ENCODE measurements at regions not wholly inside any gene's neighbourhood (a gene's known extent, or its start where the extent isn't known, plus 50 kb on each side); places are given as distances from the start of the nearest gene placed in this dataset.
"Not testable (repeated sequence)": the region's sequence is repeated elsewhere in the genome, so short reads cannot be mapped to it uniquely, and the experiment has no call there.

GRCh38 chr1:172827841-172828240 lies 168.9 kb downstream of the FASLG start:
- in situ Hi-C loops (cut with MboI; ENCODE audit: low sequenced_read_pairs) = loop anchor here (10.0 kb wide), 1 partner anchor 377 kb away; the partner anchor contains the start of gene TNFSF4

GRCh38 chr1:172832006-172832725 lies 173.3 kb downstream of the FASLG start:
- in situ Hi-C loops (cut with MboI; ENCODE audit: low sequenced_read_pairs) = no loop called here

- in situ Hi-C loops (cut with MboI; ENCODE audit: low sequenced_read_pairs) = no loop called here
These were observed 175.1 kb downstream of the FASLG start for GRCh38 chr1:172833954-172834353.

GRCh38 chr1:172834609-172835008 lies 175.7 kb downstream of the FASLG start:
- in situ Hi-C loops (cut with MboI; ENCODE audit: low sequenced_read_pairs) = no loop called here

GRCh38 chr1:172835834-172836233 lies 176.9 kb downstream of the FASLG start:
- in situ Hi-C loops (cut with MboI; ENCODE audit: low sequenced_read_pairs) = no loop called here

- in situ Hi-C loops (cut with MboI; ENCODE audit: low sequenced_read_pairs) = no loop called here
These were observed 179.1 kb downstream of the FASLG start for GRCh38 chr1:172837816-172838679.

- in situ Hi-C loops (cut with MboI; ENCODE audit: low sequenced_read_pairs) = no loop called here
These were observed 179.9 kb downstream of the FASLG start for GRCh38 chr1:172838680-172839313.

GRCh38 chr1:172839639-172840038 lies 180.7 kb downstream of the FASLG start:
- in situ Hi-C loops (cut with MboI; ENCODE audit: low sequenced_read_pairs) = not testable (repeated sequence)

- in situ Hi-C loops (cut with MboI; ENCODE audit: low sequenced_read_pairs) = no loop called here
These were observed 184.5 kb downstream of the FASLG start for GRCh38 chr1:172843444-172843843.

GRCh38 chr1:172845371-172845770 lies 186.5 kb downstream of the FASLG start:
- in situ Hi-C loops (cut with MboI; ENCODE audit: low sequenced_read_pairs) = no loop called here

- in situ Hi-C loops (cut with MboI; ENCODE audit: low sequenced_read_pairs) = no loop called here
These were observed 187.0 kb downstream of the FASLG start for GRCh38 chr1:172845865-172846264.

- in situ Hi-C loops (cut with MboI; ENCODE audit: low sequenced_read_pairs) = not testable (repeated sequence)
These were observed 188.9 kb downstream of the FASLG start for GRCh38 chr1:172847814-172848213.

- in situ Hi-C loops (cut with MboI; ENCODE audit: low sequenced_read_pairs) = no loop called here
These were observed 190.8 kb downstream of the FASLG start for GRCh38 chr1:172849653-172850052.

GRCh38 chr1:172851077-172851476 lies 192.2 kb downstream of the FASLG start:
- in situ Hi-C loops (cut with MboI; ENCODE audit: low sequenced_read_pairs) = no loop called here

GRCh38 chr1:172851856-172852255 lies 193.0 kb downstream of the FASLG start:
- in situ Hi-C loops (cut with MboI; ENCODE audit: low sequenced_read_pairs) = no loop called here

GRCh38 chr1:172855983-172856382 lies 194.8 kb downstream of the TNFSF18 start:
- in situ Hi-C loops (cut with MboI; ENCODE audit: low sequenced_read_pairs) = not testable (repeated sequence)

GRCh38 chr1:172863031-172863430 lies 187.7 kb downstream of the TNFSF18 start:
- in situ Hi-C loops (cut with MboI; ENCODE audit: low sequenced_read_pairs) = no loop called here

- in situ Hi-C loops (cut with MboI; ENCODE audit: low sequenced_read_pairs) = no loop called here
These were observed 183.4 kb downstream of the TNFSF18 start for GRCh38 chr1:172867216-172867818.

- in situ Hi-C loops (cut with MboI; ENCODE audit: low sequenced_read_pairs) = no loop called here
These were observed 179.7 kb downstream of the TNFSF18 start for GRCh38 chr1:172870901-172871606.

GRCh38 chr1:172874950-172875349 lies 175.8 kb downstream of the TNFSF18 start:
- in situ Hi-C loops (cut with MboI; ENCODE audit: low sequenced_read_pairs) = no loop called here

Data from HL-60/S4 (cell line).